Rectal smooth muscle tissue (tissue), 1 donor: ENCODE measurements at regions not wholly inside any gene's neighbourhood (a gene's known extent, or its start where the extent isn't known, plus 50 kb on each side); places are given as distances from the start of the nearest gene placed in this dataset.

ENCODE experiments used
- H3K27ac ChIP-seq: one replicate; pipeline ENCODE4 v1.7.0; 2013; ENCODE audit warnings: low read depth, low read length, inconsistent platforms
- H3K27me3 ChIP-seq: one replicate; pipeline ENCODE4 v1.7.0; 2013; ENCODE audit warnings: low read length; ENCODE audit not compliant: control insufficient read depth, insufficient read depth
- H3K36me3 ChIP-seq: one replicate; pipeline ENCODE4 v1.7.0; 2013; ENCODE audit warnings: low read length; ENCODE audit not compliant: control insufficient read depth, insufficient read depth
- H3K4me1 ChIP-seq: one replicate; pipeline ENCODE4 v1.7.0; 2013; ENCODE audit warnings: low read length; ENCODE audit not compliant: control insufficient read depth, insufficient read depth
- H3K4me3 ChIP-seq: one replicate; pipeline ENCODE4 v1.7.0; 2013; ENCODE audit warnings: low read length
- H3K9ac ChIP-seq: one replicate; pipeline ENCODE4 v1.7.0; 2013; ENCODE audit warnings: low read length

- H3K4me3 ChIP-seq: no peak overlapping the region
- no peaks in the 10 kb centered on the region for H3K36me3 ChIP-seq
- H3K27ac ChIP-seq: no peak overlapping the region
- H3K9ac ChIP-seq: no peak overlapping the region
- H3K27me3 ChIP-seq: no peaks in the 10 kb centered on the region
- no peaks in the 10 kb centered on the region for H3K4me1 ChIP-seq
These were observed 379.5 kb upstream of the POU3F2 start for GRCh38 chr6:98454809-98455322.

- Histone ChIP-seq H3K4me3 (no peak overlapping the region), H3K36me3 (no peaks in the 10 kb centered on the region), H3K27me3 (no peaks in the 10 kb centered on the region), H3K27ac (no peak overlapping the region), H3K4me1 (no peaks in the 10 kb centered on the region), H3K9ac (no peak overlapping the region)
These were observed 375.7 kb upstream of the POU3F2 start for GRCh38 chr6:98458708-98459107.

GRCh38 chr6:98463038-98464000, 371.1 kb upstream of the POU3F2 start:
- H3K36me3 ChIP-seq: no peaks in the 10 kb centered on the region
- no peak overlapping the region for H3K9ac ChIP-seq
- no peak overlapping the region for H3K4me3 ChIP-seq
- H3K4me1 ChIP-seq: no peaks in the 10 kb centered on the region
- H3K27me3 ChIP-seq: no peaks in the 10 kb centered on the region
- no peak overlapping the region for H3K27ac ChIP-seq

- no peaks in the 10 kb centered on the region for H3K36me3 ChIP-seq
- H3K4me1 ChIP-seq: no peaks in the 10 kb centered on the region
- no peak overlapping the region for H3K27ac ChIP-seq
- no peaks in the 10 kb centered on the region for H3K27me3 ChIP-seq
- no peak overlapping the region for H3K4me3 ChIP-seq
- no peak overlapping the region for H3K9ac ChIP-seq
These were observed 367.3 kb upstream of the POU3F2 start for GRCh38 chr6:98467091-98467490.

GRCh38 chr6:98467902-98468301, 366.5 kb upstream of the POU3F2 start:
- Histone ChIP-seq H3K27ac (no peak overlapping the region), H3K4me3 (no peak overlapping the region), H3K36me3 (no peaks in the 10 kb centered on the region), H3K9ac (no peak overlapping the region), H3K27me3 (no peaks in the 10 kb centered on the region), H3K4me1 (no peaks in the 10 kb centered on the region)

GRCh38 chr6:98469141-98469540, 365.2 kb upstream of the POU3F2 start:
- Histone ChIP-seq H3K36me3 (no peaks in the 10 kb centered on the region), H3K4me1 (no peaks in the 10 kb centered on the region), H3K27ac (no peak overlapping the region), H3K9ac (no peak overlapping the region), H3K27me3 (no peaks in the 10 kb centered on the region), H3K4me3 (no peak overlapping the region)

- no peak overlapping the region for H3K9ac ChIP-seq
- no peak overlapping the region for H3K4me3 ChIP-seq
- H3K27me3 ChIP-seq: no peaks in the 10 kb centered on the region
- H3K36me3 ChIP-seq: no peaks in the 10 kb centered on the region
- no peaks in the 10 kb centered on the region for H3K4me1 ChIP-seq
- H3K27ac ChIP-seq: no peak overlapping the region
These were observed 363.6 kb upstream of the POU3F2 start for GRCh38 chr6:98470821-98471220.

GRCh38 chr6:98471444-98471843, 362.9 kb upstream of the POU3F2 start:
- no peak overlapping the region for H3K27ac ChIP-seq
- no peak overlapping the region for H3K9ac ChIP-seq
- H3K4me3 ChIP-seq: no peak overlapping the region

GRCh38 chr6:98477231-98477630, 357.1 kb upstream of the POU3F2 start:
- no peaks in the 10 kb centered on the region for H3K27me3 ChIP-seq
- no peaks in the 10 kb centered on the region for H3K36me3 ChIP-seq
- no peaks in the 10 kb centered on the region for H3K4me1 ChIP-seq
- H3K9ac ChIP-seq: no peak overlapping the region
- no peak overlapping the region for H3K27ac ChIP-seq
- H3K4me3 ChIP-seq: no peak overlapping the region

More at GRCh38 chr6:98471444-98471843, 362.9 kb upstream of the POU3F2 start:
- H3K27me3 ChIP-seq: no peaks in the 10 kb centered on the region
- H3K4me1 ChIP-seq: no peaks in the 10 kb centered on the region
- H3K36me3 ChIP-seq: no peaks in the 10 kb centered on the region

- H3K9ac ChIP-seq: no peak overlapping the region
- H3K4me3 ChIP-seq: no peak overlapping the region
- H3K4me1 ChIP-seq: no peaks in the 10 kb centered on the region
- no peak overlapping the region for H3K27ac ChIP-seq
- no peaks in the 10 kb centered on the region for H3K27me3 ChIP-seq
- H3K36me3 ChIP-seq: no peaks in the 10 kb centered on the region
These were observed 349.7 kb upstream of the POU3F2 start for GRCh38 chr6:98484696-98485095.

- H3K9ac ChIP-seq: no peak overlapping the region
- no peaks in the 10 kb centered on the region for H3K27me3 ChIP-seq
- H3K36me3 ChIP-seq: no peaks in the 10 kb centered on the region
- H3K4me3 ChIP-seq: no peak overlapping the region
- no peaks in the 10 kb centered on the region for H3K4me1 ChIP-seq
- H3K27ac ChIP-seq: no peak overlapping the region
These were observed 348.8 kb upstream of the POU3F2 start for GRCh38 chr6:98485593-98485992.

GRCh38 chr6:98486057-98486456, 348.3 kb upstream of the POU3F2 start:
- Histone ChIP-seq H3K4me1 (no peaks in the 10 kb centered on the region), H3K27me3 (no peaks in the 10 kb centered on the region), H3K36me3 (no peaks in the 10 kb centered on the region), H3K27ac (no peak overlapping the region), H3K4me3 (no peak overlapping the region), H3K9ac (no peak overlapping the region)

GRCh38 chr6:98487612-98488011, 346.8 kb upstream of the POU3F2 start:
- Histone ChIP-seq H3K9ac (no peak overlapping the region), H3K4me1 (no peaks in the 10 kb centered on the region), H3K36me3 (no peaks in the 10 kb centered on the region), H3K4me3 (no peak overlapping the region), H3K27ac (no peak overlapping the region), H3K27me3 (no peaks in the 10 kb centered on the region)
